ENCODE measurements at regions not wholly inside any gene's neighbourhood (a gene's known extent, or its start where the extent isn't known, plus 50 kb on each side); places are given as distances from the start of the nearest gene placed in this dataset.
"Not testable (repeated sequence)": the region's sequence is repeated elsewhere in the genome, so short reads cannot be mapped to it uniquely, and the experiment has no call there.

GRCh38 chr22:47356511-47357011 lies 594.1 kb downstream of the TBC1D22A start:
- DNase-seq, result no peak

- no peak for DNase-seq
These were observed 593.5 kb downstream of the TBC1D22A start for GRCh38 chr22:47355776-47356510.

GRCh38 chr22:47355388-47355725 lies 592.9 kb downstream of the TBC1D22A start:
- no peak for DNase-seq

- no peak for DNase-seq
These were observed 592.4 kb downstream of the TBC1D22A start for GRCh38 chr22:47354668-47355387.

- DNase-seq, result no peak
These were observed 590.7 kb downstream of the TBC1D22A start for GRCh38 chr22:47352920-47353700.

- DNase-seq, result no peak
These were observed 589.6 kb downstream of the TBC1D22A start for GRCh38 chr22:47351836-47352579.

GRCh38 chr22:47346287-47346686 lies 583.8 kb downstream of the TBC1D22A start:
- not testable (repeated sequence) for DNase-seq

GRCh38 chr22:47345025-47345424 lies 582.6 kb downstream of the TBC1D22A start:
- DNase-seq, result no peak

GRCh38 chr22:47344414-47344813 lies 582.0 kb downstream of the TBC1D22A start:
- no peak for DNase-seq

- DNase-seq, result no peak
These were observed 581.2 kb downstream of the TBC1D22A start for GRCh38 chr22:47343611-47344010.

- no peak for DNase-seq
These were observed 580.0 kb downstream of the TBC1D22A start for GRCh38 chr22:47342446-47342845.

- no peak for DNase-seq
These were observed 579.0 kb downstream of the TBC1D22A start for GRCh38 chr22:47341464-47341863.

- no peak for DNase-seq
These were observed 578.5 kb downstream of the TBC1D22A start for GRCh38 chr22:47340851-47341436.

GRCh38 chr22:47337161-47337621 lies 574.7 kb downstream of the TBC1D22A start:
- no peak for DNase-seq

GRCh38 chr22:47335958-47336357 lies 573.5 kb downstream of the TBC1D22A start:
- DNase-seq, result no peak

GRCh38 chr22:47335460-47335859 lies 573.0 kb downstream of the TBC1D22A start:
- DNase-seq, result no peak

GRCh38 chr22:47334601-47335000 lies 572.2 kb downstream of the TBC1D22A start:
- DNase-seq, result no peak

- DNase-seq, result no peak
These were observed 571.2 kb downstream of the TBC1D22A start for GRCh38 chr22:47333625-47334024.

- no peak for DNase-seq
These were observed 570.0 kb downstream of the TBC1D22A start for GRCh38 chr22:47332246-47332980.

GRCh38 chr22:47331750-47332149 lies 569.3 kb downstream of the TBC1D22A start:
- DNase-seq, result no peak

All from stimulated activated CD4-positive, alpha-beta T cell treated with anti-CD3 and anti-CD28 coated beads, Interleukin-12 subunit alpha, Interleukin-12 subunit beta, amount 100 ng/mL, for 4 hours (primary cell).